Stimulated activated CD8-positive, alpha-beta memory T cell treated with anti-CD3 and anti-CD28 coated beads, Interleukin-15, amount 100 ng/mL, for 4 hours (primary cell): ENCODE measurements at regions not wholly inside any gene's neighbourhood (a gene's known extent, or its start where the extent isn't known, plus 50 kb on each side); places are given as distances from the start of the nearest gene placed in this dataset.
"Not testable (repeated sequence)": the region's sequence is repeated elsewhere in the genome, so short reads cannot be mapped to it uniquely, and the experiment has no call there.

Source experiments
- DNase-seq, 2 donors: peaks; one replicate each; pipeline ENCODE4 v3.0.0-alpha.2; 2020; ENCODE audit warnings: low read depth in 2 of 2

GRCh38 chr2:71959494-71959893, 188.2 kb downstream of the CYP26B1 start:
- no peak for DNase-seq

DNA sequence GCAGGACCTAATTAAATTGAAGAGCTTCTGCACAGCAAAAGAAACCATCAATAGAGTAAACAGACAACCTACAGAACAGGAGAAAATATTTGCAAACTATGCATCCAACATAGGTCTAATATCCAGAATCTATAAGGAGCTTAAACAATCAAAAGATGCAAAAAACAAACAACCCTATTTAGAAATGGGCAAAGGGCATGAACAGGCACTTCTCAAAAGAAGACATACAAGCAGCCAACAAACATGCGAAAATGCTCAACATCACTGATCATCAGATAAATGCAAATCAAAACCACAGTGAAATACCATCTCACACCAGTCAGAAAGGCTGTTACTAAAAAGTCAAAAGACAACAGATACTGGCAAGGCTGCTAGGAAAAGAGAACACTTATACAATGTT, 189.2 kb downstream of the CYP26B1 start:
- not testable (repeated sequence) for DNase-seq

GRCh38 chr2:71952572-71953188, 195.0 kb downstream of the CYP26B1 start:
- no peak for DNase-seq

GRCh38 chr2:71951718-71952404, 195.8 kb downstream of the CYP26B1 start:
- DNase-seq: no peak

DNA sequence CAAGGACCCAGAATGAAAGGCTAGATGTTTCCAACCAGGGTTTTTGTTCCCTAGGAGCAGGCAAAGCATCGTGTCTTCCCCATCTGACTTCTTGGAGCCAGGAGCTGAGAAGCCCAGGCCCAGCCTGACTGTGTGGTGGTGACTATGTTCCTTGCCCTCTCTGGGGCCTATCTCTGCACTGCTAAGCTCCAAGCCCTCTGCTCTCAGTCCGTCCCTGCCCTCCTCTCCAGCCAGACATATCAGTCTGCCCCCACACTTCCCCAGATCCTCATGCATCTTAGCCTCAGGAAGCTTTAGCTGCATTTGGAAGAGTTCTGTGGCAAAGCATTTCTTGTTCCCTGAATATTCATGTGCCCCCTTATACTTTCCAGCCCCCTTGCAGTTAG, 196.6 kb downstream of the CYP26B1 start:
- DNase-seq: no peak

GRCh38 chr2:71950256-71951082, 197.2 kb downstream of the CYP26B1 start:
- DNase-seq: no peak

- DNase-seq: no peak
Observed at GRCh38 chr2:71949537-71949798, 198.2 kb downstream of the CYP26B1 start.

- no peak for DNase-seq
Observed at GRCh38 chr2:71948781-71949536, 198.7 kb downstream of the CYP26B1 start.

DNA sequence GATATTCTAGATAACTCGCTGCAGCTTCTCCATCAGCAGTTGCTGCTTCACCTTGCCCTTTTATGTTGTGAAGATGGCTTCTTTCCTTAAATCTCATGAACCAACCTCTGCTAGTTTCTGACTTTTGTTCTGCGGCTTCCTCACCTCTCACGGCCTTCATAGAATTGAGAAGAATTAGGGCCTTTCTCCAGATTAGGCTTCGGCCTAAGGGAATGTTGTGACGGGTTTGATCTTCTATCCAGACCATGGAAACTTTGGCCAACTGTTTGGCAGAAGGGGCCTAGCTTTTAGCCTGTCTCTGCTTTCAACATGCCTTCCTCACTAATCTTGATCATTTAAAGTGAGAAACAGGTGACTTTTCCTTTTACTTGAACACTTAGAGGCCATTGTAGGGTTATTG, 199.9 kb downstream of the CYP26B1 start:
- no peak for DNase-seq

DNA sequence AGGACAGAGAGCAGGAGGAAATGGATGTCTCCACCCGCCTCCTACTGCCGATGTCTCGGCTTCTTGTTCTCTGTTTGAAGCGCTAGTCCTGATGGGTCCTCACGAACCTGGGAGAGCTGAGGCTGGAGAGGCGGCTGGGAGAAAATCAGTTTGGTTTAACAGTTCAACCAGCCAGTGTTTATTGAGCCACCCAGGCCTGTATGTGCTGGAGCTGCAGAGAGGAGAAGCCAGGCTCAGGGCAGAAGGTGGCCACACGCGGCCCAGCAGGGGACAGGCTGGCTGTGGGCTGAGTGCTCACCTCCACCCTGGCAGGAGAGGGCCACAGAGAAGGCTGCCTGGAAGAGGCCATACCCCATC, 202.1 kb downstream of the CYP26B1 start:
- DNase-seq: no peak

DNA sequence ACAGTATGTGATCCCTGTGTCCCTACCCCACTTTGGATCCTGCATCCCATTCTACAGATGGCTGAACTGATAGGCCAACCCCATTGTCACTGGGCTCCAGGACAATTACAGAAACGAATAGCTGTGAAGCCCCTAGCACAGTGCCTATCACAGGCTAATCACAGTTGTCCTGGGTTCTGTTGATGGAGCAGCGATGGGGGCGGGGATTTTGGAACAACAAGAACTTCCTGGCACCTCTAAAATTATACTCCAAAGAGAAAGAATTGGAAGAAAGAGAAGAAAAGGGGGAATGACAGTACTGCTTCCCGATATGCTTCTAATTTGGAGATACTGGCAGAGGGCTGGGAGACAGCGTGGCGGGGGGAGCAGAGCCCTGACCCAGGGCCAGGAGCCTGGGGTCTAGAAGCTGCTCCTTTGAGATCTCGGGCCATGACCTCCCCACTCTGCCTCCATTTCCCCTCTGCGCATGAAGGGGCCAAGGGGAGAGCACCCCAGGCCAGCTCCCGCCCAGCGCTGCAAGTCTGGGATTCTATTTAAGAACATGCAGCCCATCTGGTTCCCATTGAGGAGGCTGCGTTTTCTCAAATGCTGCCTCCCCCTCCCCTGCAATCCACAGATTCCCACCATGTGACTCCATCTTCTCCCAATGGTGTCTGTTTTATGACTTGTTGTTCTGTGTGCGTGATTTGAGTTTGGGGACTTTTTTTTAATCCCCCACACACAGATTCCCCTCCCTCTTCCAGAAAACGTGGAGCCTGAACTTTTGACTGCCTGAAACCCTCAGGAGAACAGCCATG, 202.7 kb downstream of the CYP26B1 start:
- no peak for DNase-seq

GRCh38 chr2:71944183-71944550, 203.5 kb downstream of the CYP26B1 start:
- no peak for DNase-seq

DNA sequence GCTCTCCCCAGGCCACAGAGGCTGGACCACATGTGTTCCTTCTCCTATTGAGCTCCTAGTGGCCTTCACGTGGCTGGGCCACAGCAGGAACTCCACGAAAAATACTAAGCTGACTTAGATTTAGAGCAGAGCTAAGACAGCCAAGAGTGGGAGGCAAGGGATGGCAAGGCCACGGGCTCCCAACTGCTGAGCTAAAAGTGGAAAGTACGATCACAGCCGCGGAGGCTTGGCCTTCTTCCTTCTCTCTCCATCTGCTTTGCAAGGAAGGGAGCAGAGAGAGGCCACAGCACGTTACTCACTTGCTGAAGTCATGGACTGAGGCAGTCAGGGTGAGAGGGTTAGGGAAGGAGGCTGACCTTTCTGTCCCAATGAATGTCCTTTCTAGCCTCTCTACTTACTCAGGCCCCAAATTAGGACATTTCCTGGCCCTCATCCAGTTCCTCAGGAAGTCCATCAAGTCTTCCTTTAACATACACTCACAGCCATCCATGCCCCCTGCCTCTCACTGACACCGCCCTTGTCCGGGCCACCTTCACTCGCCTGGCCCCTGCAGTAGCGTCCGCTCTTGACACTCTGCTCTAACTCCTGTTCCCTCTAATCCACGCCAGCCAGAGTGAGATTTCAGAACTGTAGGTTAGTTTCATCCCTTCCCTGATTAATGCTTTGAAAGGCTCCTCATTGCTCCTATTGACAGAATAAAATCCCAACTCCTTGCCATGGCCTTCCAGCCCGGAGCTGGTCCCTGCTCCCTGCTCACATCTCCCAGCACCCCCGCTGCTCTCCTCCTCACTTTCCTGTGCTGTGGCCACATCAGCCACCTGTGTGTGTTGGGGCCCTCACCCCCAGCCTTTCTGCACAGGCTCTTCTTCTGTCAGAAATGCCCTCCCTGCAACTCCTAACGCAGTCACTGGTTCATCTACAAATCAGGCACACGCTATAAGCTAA, 204.2 kb downstream of the CYP26B1 start:
- no peak for DNase-seq

DNA sequence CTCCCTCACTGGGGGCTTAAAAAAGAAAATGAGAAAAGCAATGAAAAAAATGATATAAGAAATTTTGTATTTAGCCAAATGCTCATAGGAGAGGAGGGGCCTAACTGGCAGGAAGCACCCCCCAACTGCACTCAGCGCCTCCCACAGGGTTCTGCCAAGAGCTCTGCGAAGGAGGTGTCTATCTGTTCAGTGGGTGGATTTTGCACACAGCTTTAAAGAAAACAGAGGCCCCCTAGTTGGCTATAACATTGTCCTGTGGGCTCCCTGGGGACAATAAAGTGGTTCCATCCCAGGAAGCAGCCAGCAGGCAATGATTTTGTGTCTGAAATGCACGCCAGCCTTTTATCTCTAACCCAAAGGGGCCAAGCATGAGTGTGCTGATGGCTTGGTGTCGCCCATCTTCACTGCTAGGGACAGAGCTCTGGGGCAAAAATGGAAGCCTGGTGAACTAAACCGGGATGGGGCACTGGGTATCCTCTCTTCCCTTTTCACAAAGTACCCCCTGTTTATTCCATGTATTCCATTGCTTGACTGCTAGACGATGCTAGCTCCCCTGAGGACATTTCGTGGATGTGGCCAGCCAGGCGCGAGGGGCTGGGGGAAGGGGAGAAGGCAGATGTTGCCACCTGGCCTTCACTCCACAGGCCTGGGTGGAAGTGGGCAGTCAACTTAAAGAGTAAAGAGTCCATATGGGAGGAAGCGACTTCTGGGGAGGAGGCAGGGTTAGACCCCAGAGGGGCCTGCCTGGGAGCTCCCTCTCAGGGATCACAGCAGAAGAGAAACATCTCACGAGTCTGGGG, 205.7 kb downstream of the CYP26B1 start:
- DNase-seq: no peak

DNA sequence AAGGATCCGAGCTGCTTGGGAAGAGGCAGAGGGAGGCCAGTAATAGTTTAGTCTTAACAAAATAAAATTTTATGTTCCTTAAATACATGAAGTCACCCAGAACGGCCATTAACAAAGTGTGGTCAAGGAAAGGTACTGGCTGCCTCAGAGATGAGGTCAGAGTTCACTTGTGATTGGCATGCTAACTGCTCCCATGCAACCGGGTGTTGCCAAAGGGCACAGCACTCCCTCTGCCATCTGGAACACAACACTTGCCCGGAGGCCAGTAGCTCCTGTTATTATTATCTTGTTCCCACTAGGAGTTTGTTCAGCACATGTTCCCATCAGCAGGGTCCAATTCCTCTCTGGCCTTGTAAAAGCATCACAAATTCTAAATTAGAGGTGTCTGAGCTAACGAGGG, 207.0 kb downstream of the CYP26B1 start:
- DNase-seq: no peak

GRCh38 chr2:71939588-71940535, 207.8 kb downstream of the CYP26B1 start:
- DNase-seq: no peak

DNA sequence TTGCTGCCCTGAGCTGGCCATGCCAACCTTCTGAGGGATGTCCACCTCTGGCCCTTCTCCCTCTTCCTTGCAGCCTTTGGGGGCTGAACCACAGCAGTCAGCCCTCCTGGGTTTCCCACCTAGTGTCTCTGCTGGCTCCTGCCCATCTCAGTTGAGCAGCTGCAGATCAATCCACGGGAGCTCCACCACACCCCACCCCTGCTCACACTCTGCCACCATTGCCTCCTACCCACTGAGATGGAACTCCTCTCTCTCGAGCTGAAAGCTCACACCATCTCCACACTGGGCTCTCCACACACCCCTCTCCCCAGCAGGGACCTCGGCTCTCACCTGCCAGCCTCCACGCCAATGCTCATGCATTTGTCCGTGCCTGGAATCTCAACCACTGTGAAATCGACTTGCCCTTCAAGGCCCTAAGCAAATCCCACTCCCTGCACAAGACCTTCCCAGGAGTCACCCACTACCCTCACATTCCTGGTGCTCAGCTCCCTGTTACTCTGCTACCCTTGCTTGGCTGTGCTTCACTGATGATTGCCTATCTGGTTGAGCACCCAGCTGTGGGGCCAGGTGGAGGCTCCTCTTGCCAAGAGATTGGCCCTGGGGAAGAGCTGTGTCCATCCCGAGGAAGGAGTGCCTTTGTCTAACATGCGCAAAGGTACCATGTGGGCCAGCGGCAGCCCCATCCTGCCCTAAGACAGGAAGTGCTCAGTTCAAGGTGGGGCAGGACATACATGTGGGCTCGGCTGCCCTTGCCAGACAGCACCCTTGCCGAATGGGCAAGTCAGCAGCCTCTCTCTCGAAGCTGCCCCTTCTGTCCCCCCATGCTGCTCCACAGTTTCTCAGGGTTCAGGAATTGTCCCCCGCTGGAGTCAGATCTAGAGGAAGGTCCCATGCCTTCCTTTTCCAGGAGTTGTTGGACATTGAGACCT, 208.7 kb downstream of the CYP26B1 start:
- no peak for DNase-seq

- DNase-seq: no peak
Observed at GRCh38 chr2:71938108-71938507, 209.6 kb downstream of the CYP26B1 start.
